BLaER1 treated with 17β-estradiol and CSF1 and Interleukin-3, amounts not matched to agents 10 nM and 100 nM (cell line): ENCODE measurements at regions not wholly inside any gene's neighbourhood (a gene's known extent, or its start where the extent isn't known, plus 50 kb on each side); places are given as distances from the start of the nearest gene placed in this dataset.

Experiments
- H3K27ac ChIP-seq, 11 experiments: shearing (Covaris generic); formaldehyde crosslinking; 2 replicates each; pipeline ENCODE4 v1.8.1; 2022
- H3K27me3 ChIP-seq, 11 experiments: shearing (Covaris generic); formaldehyde crosslinking; 2 replicates each; pipeline ENCODE4 v1.8.1; 2022
- H3K36me3 ChIP-seq, 11 experiments: shearing (Covaris generic); formaldehyde crosslinking; 2 replicates each; pipeline ENCODE4 v1.8.1; 2022
- H3K4me1 ChIP-seq, 10 experiments: shearing (Covaris generic); formaldehyde crosslinking; 2 replicates each; pipeline ENCODE4 v1.8.1; 2022
- H3K4me2 ChIP-seq, 11 experiments: shearing (Covaris generic); formaldehyde crosslinking; 2 replicates each; pipeline ENCODE4 v1.8.1; 2022
- H3K4me3 ChIP-seq, 10 experiments: shearing (Covaris generic); formaldehyde crosslinking; 2 replicates each; pipeline ENCODE4 v1.8.1; 2022
- H3K9ac ChIP-seq, 11 experiments: shearing (Covaris generic); formaldehyde crosslinking; 2 replicates each; pipeline ENCODE4 v1.8.1; 2022
- H3K9me3 ChIP-seq, 11 experiments: shearing (Covaris generic); formaldehyde crosslinking; replicated peaks in 1 of 11; 2 replicates each; pipeline ENCODE4 v1.8.1; 2022
- H4K20me1 ChIP-seq, 11 experiments: shearing (Covaris generic); formaldehyde crosslinking; 2 replicates each; pipeline ENCODE4 v1.8.1; 2022
- Cebpa-rat ChIP-seq, 11 experiments: shearing (Covaris generic); IDR thresholded peaks; 2 replicates each; pipeline ENCODE4 v1.8.1; 2022

GRCh38 chr2:133624551-133624950 is 56.3 kb upstream of the NCKAP5 start:
- no peak for TF ChIP-seq Cebpa-rat (IDR thresholded peaks at IDR 0.05)
- no peak overlapping the region for H3K27ac ChIP-seq
- H3K4me1 ChIP-seq = peaks cover 5 to 19% (median 8%) of the 10 kb centered on the region in 10 experiments; a peak in 9 of 20 replicates
- no peak overlapping the region for H3K9ac ChIP-seq
- no peaks in the 10 kb centered on the region for H4K20me1 ChIP-seq
- no peak overlapping the region for H3K4me2 ChIP-seq
- H3K27me3 ChIP-seq = no peaks in the 10 kb centered on the region
- no peak overlapping the region for H3K4me3 ChIP-seq
- peaks cover 4 to 48% (median 11%) of the 10 kb centered on the region in 11 experiments; a peak in 13 of 22 replicates for H3K9me3 ChIP-seq
- H3K36me3 ChIP-seq = no peaks in the 10 kb centered on the region

GRCh38 chr2:133627741-133628140 is 59.5 kb upstream of the NCKAP5 start:
- Histone ChIP-seq H3K4me2 (peak overlapping the region in 7 of 11 experiments; percentile 2 to 88 (median 21); a peak in 10 of 22 replicates), H3K27me3 (peaks cover 0 to 7% (median 0%) of the 10 kb centered on the region in 11 experiments; a peak in 1 of 22 replicates), H4K20me1 (no peaks in the 10 kb centered on the region), H3K36me3 (no peaks in the 10 kb centered on the region), H3K4me1 (peaks cover 5 to 24% (median 8%) of the 10 kb centered on the region in 10 experiments; a peak in 9 of 20 replicates), H3K9ac (no peak overlapping the region), H3K4me3 (no peak overlapping the region), H3K9me3 (peaks cover 4 to 32% (median 15%) of the 10 kb centered on the region in 11 experiments; a peak in 13 of 22 replicates), H3K27ac (no peak overlapping the region)
- TF ChIP-seq Cebpa-rat (IDR thresholded peaks at IDR 0.05) = no peak

DNA sequence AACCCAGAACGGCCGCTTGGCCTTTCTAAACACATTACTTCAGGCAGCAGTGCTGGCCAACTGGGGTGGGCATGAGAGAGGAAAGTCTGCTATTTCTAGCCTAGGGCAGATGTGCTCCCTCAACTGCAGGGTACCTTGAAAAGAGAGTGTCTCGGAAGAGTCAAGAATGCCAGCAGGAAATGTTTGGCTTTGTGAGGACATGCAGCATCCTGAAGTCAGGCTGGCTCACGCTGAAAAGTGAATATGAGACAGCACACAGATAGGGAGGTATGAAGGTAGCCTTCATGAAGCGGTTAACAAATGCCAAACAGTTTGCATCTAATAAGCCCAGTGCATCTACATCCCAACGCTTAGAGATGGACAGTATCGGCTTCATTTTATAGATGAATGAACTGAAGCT is 65.0 kb upstream of the NCKAP5 start:
- Histone ChIP-seq H3K4me1 (peaks cover 0 to 50% (median 0%) of the 10 kb centered on the region in 10 experiments; a peak in 7 of 20 replicates), H3K9ac (0 out of 22 replicates have a peak overlapping the region, but pooled peaks of 1 of the 11 experiments have one; percentile 19), H3K9me3 (peaks cover 0 to 14% (median 8%) of the 10 kb centered on the region in 11 experiments; a peak in 9 of 22 replicates), H3K4me2 (peak overlapping the region in 3 of 11 experiments; percentile 27 to 88 (median 80); a peak in 5 of 22 replicates), H3K27me3 (peaks cover 0 to 7% (median 0%) of the 10 kb centered on the region in 11 experiments; a peak in 1 of 22 replicates), H3K36me3 (no peaks in the 10 kb centered on the region), H3K4me3 (no peak overlapping the region), H4K20me1 (no peaks in the 10 kb centered on the region), H3K27ac (no peak overlapping the region; a peak in 1 of 22 replicates)
- TF ChIP-seq Cebpa-rat (IDR thresholded peaks at IDR 0.05) = no peak

- no peak for TF ChIP-seq Cebpa-rat (IDR thresholded peaks at IDR 0.05)
- H3K4me1 ChIP-seq = peaks cover 0 to 46% (median 0%) of the 10 kb centered on the region in 10 experiments; a peak in 6 of 20 replicates
- no peaks in the 10 kb centered on the region for H4K20me1 ChIP-seq
- peaks cover 0 to 10% (median 6%) of the 10 kb centered on the region in 11 experiments; a peak in 8 of 22 replicates for H3K9me3 ChIP-seq
- H3K36me3 ChIP-seq = no peaks in the 10 kb centered on the region
- H3K4me3 ChIP-seq = no peak overlapping the region
- no peak overlapping the region for H3K9ac ChIP-seq
- H3K27ac ChIP-seq = no peak overlapping the region; a peak in 1 of 22 replicates
- H3K4me2 ChIP-seq = peak overlapping the region in 2 of 11 experiments; percentile 80 to 88; a peak in 3 of 22 replicates
- H3K27me3 ChIP-seq = peaks cover 0 to 7% (median 0%) of the 10 kb centered on the region in 11 experiments; a peak in 1 of 22 replicates
These were observed 65.7 kb upstream of the NCKAP5 start for GRCh38 chr2:133633881-133634409.

GRCh38 chr2:133635131-133635530 is 66.9 kb upstream of the NCKAP5 start:
- peak overlapping the region in 3 of 11 experiments; percentile 16 to 28 (median 26); a peak in 3 of 22 replicates for H3K9ac ChIP-seq
- H3K27ac ChIP-seq = peak overlapping the region in 3 of 11 experiments; percentile 40 to 59 (median 52); a peak in 5 of 22 replicates

DNA sequence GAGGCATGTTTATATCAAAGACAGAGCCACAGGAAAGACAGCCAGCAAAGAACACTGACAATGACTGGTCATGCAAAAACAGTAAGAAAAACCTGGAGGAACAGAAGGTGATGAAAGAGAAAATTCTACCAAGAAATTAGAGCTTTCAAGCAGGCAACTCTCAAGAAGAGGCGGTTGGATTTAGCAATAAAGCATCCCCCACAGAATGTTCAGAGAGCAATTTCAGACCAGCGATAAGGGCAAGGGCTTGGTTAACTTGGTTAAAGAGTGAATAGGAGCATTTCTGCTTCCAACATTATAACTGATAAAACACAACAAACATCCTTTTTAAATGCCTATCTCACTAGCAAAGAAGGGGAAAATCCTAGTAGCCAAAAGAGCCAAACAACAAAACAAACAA is 68.0 kb upstream of the NCKAP5 start:
- no peak for TF ChIP-seq Cebpa-rat (IDR thresholded peaks at IDR 0.05)
- Histone ChIP-seq H3K4me1 (peaks cover 0 to 67% (median 0%) of the 10 kb centered on the region in 10 experiments; a peak in 7 of 20 replicates), H3K9me3 (no peaks in the 10 kb centered on the region), H3K36me3 (no peaks in the 10 kb centered on the region), H4K20me1 (no peaks in the 10 kb centered on the region), H3K4me3 (no peak overlapping the region), H3K4me2 (peak overlapping the region in 3 of 11 experiments; percentile 72 to 88 (median 80); a peak in 4 of 22 replicates), H3K27me3 (peaks cover 0 to 7% (median 0%) of the 10 kb centered on the region in 11 experiments; a peak in 1 of 22 replicates), H3K27ac (peak overlapping the region in 1 of 11 experiments; percentile 37; a peak in 1 of 22 replicates), H3K9ac (no peak overlapping the region)

More at GRCh38 chr2:133635131-133635530, 66.9 kb upstream of the NCKAP5 start:
- no peaks in the 10 kb centered on the region for H3K9me3 ChIP-seq
- H3K4me1 ChIP-seq = peaks cover 0 to 55% (median 0%) of the 10 kb centered on the region in 10 experiments; a peak in 6 of 20 replicates
- no peak for TF ChIP-seq Cebpa-rat (IDR thresholded peaks at IDR 0.05)
- no peaks in the 10 kb centered on the region for H4K20me1 ChIP-seq
- no peak overlapping the region for H3K4me3 ChIP-seq
- H3K4me2 ChIP-seq = peak overlapping the region in 3 of 11 experiments; percentile 72 to 88 (median 80); a peak in 6 of 22 replicates
- peaks cover 0 to 7% (median 0%) of the 10 kb centered on the region in 11 experiments; a peak in 1 of 22 replicates for H3K27me3 ChIP-seq
- H3K36me3 ChIP-seq = no peaks in the 10 kb centered on the region

DNA sequence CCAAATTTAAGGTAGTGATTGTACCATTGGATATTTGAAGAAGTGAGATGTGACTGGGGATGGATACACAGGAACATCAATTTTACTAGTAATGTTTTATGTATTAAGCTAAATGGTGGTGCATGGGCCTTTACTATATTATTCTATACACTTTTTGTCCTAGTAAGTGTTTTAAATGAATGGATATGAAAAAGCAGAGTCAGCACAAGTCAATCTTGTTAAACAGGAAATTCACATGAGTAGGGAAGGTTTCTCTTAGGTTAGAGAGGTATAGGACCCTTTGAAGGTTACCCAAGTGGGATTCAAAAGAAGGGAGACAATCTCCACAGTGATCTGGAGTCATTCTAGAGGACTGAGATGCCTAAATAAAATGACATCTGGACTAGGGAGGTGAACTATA is 71.8 kb upstream of the NCKAP5 start:
- H3K27ac ChIP-seq = peak overlapping the region in 1 of 11 experiments; percentile 88; a peak in 2 of 22 replicates
- no peaks in the 10 kb centered on the region for H4K20me1 ChIP-seq
- no peak overlapping the region for H3K4me3 ChIP-seq
- no peaks in the 10 kb centered on the region for H3K9me3 ChIP-seq
- no peaks in the 10 kb centered on the region for H3K36me3 ChIP-seq
- TF ChIP-seq Cebpa-rat (IDR thresholded peaks at IDR 0.05) = no peak
- no peak overlapping the region for H3K9ac ChIP-seq
- H3K27me3 ChIP-seq = no peaks in the 10 kb centered on the region
- H3K4me2 ChIP-seq = peak overlapping the region in 2 of 11 experiments; percentile 85 to 89; a peak in 3 of 22 replicates
- H3K4me1 ChIP-seq = peaks cover 10 to 69% (median 15%) of the 10 kb centered on the region in 10 experiments

GRCh38 chr2:133641497-133641896 is 73.2 kb upstream of the NCKAP5 start:
- Histone ChIP-seq H4K20me1 (no peaks in the 10 kb centered on the region), H3K4me1 (peaks cover 10 to 55% (median 15%) of the 10 kb centered on the region in 10 experiments), H3K27ac (peak overlapping the region in 4 of 11 experiments; percentile 70 to 88 (median 80); a peak in 6 of 22 replicates), H3K9ac (peak overlapping the region in 2 of 11 experiments; percentile 65 to 74; a peak in 3 of 22 replicates), H3K4me3 (no peak overlapping the region), H3K27me3 (no peaks in the 10 kb centered on the region), H3K4me2 (peak overlapping the region in 5 of 11 experiments; percentile 57 to 89 (median 81); a peak in 10 of 22 replicates), H3K36me3 (no peaks in the 10 kb centered on the region), H3K9me3 (no peaks in the 10 kb centered on the region)
- no peak for TF ChIP-seq Cebpa-rat (IDR thresholded peaks at IDR 0.05)
